HPDE6-E6E7 (cell line): ENCODE measurements at regions not wholly inside any gene's neighbourhood (a gene's known extent, or its start where the extent isn't known, plus 50 kb on each side); places are given as distances from the start of the nearest gene placed in this dataset.

Source experiments
- DNase-seq: peaks from one replicate; pipeline ENCODE4 v3.0.0; 2011; ENCODE audit warnings: missing footprints; ENCODE audit errors: extremely low spot score

DNA sequence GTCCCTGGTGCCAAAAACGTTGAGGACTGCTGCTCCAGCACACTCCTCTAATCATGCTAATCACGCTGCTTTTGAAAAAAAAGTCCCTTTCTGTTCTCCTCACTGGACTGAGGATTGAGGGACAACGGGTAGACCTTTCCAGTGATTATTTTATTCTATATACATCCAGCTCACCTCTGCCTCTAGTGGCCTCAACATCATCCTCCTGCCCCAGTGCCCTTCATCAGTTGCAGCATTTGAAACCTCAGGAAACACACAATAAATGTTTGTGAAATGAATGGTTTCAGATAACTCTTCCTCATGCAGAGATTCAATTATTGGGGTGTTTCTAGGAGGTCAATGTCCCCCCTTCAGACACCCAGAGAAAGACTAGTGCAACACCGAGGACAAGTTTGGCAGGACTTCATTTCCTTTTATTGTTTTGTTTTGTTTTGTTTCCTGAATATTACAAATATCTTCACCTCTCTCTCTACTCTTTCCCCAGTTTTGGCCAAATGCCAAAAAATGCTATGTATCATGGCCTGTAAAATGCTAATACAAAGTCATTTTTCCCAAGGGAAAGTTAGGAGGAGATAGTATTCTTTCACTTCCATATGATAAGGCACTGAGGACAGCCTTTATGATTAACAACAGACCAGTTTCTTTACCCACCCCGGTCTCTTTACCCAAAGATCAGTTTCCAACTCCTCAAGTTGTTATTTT is 460.1 kb upstream of the SLIT2 start:
- no peak for DNase-seq

DNA sequence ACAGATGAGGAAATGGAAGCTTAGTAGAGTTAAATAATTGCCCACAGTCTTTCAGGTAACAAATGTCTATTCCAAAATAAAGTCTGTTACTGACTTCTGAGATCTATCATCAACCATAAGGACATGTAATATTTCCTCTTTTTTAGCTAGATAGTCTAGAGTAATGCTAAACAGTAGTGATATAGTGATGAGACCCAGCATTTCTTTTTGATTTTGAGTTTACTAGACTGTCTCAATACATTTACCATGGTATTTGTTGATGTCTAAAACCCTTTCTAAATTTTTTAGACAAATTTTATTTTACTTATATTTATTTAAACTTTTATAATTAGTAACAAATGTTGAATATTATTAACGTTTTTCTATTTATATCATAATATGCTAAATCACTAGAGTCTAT is 465.1 kb upstream of the SLIT2 start:
- no peak for DNase-seq

- DNase-seq = no peak
Observed at GRCh38 chr4:19783667-19784223, 468.0 kb upstream of the SLIT2 start.

DNA sequence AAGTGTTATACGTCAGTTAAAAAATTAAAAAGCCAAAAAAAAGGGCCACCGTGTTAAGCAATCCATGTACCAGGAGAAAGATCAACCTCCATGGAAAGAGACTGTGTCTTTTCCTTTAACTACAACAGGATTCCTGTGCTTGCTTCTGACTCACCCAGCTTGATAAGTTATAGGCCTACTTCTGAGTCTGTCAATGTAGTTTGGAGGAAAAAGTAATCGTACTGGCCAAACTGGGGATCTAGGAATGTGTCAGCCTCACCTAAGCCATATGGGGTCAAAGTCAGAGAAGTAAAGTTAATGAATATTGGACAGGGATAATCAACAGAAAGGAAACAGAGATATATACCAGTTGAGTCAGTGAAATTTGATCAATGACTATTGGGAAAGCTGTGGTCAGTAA is 470.8 kb upstream of the SLIT2 start:
- no peak for DNase-seq

DNA sequence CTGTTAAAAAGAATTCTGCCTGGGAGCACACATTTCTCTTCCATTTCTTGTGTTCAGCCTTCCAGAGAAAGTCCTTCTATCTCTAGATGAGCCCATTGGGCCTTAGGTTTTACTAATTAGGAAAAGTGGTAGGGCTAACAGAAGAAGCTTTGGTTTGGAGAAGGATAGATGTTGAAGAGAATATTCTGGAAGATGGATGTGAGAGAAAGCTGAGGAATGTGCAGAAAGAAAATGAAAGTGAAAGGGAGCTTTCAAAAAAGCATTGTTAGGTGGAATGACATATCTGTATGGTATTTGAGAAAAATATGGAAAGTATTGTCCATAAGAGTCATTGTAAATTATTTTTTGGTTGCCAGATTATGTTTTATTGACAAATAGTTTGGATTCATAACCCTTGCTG is 474.8 kb upstream of the SLIT2 start:
- no peak for DNase-seq

- peak; percentile 95 for DNase-seq
Observed at GRCh38 chr4:19776021-19776459, 475.7 kb upstream of the SLIT2 start.

DNA sequence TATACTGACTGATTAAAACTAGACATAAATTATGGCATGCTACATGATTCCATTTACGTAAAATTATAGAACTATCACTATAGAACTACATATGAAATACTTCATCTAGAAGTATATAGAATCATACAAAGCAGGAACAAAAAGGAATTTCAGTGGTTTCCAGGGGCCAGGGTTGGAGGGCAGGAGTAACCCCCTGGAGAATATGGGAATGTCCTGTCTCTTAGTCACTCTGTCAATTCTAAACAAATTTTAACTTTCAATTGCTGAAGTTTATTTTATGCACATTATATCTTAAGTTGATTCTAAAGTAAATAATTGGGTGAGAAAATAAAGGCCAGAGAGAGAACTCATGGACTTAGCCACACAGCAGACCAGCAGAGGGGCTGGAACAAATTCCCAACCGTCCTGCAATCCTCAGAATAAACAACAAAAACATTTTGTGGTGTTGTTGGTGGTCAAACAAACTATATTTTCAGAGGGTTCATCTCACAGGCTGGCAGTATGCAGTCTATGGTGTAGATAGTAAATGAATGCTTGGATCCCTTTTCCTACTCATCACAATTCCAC is 476.9 kb upstream of the SLIT2 start:
- no peak for DNase-seq

GRCh38 chr4:19772581-19772980 is 479.1 kb upstream of the SLIT2 start:
- no peak for DNase-seq

DNA sequence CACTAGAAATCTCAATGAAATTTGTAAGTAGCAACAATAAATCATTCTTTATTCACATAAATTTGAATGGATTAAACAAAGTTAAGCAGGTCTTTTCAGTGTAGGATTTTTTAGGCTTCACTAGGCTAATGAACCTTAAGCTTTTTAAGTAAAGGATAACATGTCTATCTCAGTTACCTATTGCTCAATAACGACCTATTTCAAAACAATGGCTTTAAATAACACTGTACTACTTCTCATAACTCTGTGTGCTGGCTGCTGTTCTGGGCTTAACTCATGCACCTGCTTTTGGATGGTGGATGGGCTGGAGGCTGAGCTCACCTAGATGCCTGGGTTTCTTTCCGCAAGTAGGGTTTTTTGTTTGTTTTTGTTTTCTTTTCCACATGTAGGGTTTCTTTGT is 495.0 kb upstream of the SLIT2 start:
- no peak for DNase-seq

DNA sequence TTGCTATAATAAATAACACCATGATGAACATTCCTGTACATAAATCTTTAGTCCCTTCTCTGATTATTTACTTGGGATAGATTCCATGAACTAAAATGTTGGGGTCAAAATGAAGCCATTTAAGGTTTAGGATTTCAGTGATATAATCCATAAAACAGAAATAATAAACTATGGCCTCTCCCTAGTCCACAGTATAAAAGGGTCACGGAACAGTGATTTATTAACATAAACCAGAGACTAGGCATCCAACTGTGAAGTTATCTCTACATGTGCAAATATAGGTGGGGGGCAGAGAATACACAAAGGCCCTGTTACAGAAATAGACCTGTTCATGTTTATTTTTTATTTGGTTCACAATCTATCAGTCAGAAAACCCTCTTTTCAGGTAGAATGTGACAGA is 499.1 kb upstream of the SLIT2 start:
- DNase-seq = no peak

DNA sequence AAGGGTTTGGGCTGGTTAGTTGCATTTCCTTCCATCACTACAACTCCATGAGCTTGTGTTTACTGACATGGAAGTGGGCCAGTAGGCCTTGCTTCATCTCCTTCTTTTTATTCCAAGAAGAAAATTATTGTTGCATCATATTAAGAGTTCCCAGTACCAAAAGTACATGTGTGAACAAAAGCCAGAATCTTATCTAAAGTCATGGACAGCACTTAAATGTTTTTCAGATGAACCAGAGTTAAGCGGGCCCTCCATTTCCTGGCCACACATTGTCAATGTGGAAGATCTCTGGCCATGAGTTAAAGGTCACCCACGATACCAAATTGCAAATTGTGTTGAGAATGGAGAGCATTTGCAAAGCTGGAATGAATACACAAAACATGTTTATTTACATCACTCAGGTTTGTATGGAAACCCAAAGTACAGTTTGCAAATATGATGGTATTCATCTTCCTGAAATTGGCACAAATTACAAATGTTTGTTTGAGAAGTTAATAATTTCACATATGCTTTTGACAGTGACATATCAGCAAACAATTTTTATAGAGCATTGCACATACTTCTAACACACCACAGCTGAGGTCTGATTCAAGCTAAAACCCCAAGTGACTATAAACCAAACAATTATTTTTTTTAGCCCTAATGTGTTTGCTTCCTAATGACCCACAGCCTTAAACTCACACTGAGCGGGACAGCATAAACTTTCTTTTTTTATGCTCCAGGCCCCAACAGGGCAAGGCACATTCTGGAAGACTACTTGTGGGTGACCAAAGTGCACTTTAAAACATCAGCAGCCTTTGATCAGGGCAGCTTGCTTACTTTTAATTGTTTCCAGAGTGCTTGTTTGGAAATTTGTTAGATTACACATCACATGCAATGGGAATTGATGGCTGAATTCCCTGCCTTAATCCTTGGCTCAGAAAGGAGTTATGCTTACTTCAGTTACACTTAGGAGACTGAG is 502.9 kb upstream of the SLIT2 start:
- DNase-seq = no peak

DNA sequence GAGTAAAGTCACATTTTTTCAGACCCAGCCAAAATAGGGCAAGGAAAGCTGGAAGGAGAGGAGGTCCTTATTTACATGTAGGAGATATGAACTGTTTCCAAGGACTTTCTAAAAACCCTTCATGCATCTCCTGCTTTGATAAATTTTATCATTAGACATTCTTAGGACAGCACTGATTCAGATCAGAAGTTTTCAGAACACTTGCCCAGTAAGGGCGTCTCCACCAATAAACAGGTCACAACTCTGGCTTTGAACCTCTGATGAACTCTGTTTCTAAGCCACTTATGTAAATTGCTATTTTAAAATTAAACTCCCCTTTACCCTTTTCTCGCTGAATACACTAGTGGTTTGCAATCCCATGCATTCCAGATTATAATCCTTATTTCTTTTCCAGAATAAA is 505.3 kb upstream of the SLIT2 start:
- no peak for DNase-seq

DNA sequence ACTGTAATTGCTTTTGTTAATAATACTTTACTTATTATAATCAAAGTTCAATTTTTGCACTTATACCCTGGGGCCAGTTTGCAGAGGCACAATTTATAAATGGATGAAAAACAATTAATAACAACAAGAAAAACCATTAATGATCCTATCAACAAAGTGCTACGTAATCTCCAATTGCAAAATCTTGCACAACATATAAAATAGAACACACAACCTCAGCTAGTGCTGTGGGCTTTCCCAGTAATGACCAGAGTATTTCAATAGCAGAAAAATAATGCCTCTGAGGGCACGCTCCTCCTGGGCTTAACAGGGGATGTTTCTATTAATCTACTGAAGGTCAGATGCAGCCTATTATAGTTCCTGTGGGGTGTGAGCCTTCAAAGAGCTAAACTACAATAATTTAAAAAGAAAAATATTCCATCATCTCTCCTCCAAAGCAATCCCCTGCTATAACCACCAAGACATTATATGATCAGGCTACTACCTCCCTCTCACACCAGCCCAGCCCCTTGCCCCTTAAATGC is 508.5 kb upstream of the SLIT2 start:
- DNase-seq = no peak

- peak; percentile 65 for DNase-seq
Observed at GRCh38 chr4:19739101-19739651, 512.5 kb upstream of the SLIT2 start.

DNA sequence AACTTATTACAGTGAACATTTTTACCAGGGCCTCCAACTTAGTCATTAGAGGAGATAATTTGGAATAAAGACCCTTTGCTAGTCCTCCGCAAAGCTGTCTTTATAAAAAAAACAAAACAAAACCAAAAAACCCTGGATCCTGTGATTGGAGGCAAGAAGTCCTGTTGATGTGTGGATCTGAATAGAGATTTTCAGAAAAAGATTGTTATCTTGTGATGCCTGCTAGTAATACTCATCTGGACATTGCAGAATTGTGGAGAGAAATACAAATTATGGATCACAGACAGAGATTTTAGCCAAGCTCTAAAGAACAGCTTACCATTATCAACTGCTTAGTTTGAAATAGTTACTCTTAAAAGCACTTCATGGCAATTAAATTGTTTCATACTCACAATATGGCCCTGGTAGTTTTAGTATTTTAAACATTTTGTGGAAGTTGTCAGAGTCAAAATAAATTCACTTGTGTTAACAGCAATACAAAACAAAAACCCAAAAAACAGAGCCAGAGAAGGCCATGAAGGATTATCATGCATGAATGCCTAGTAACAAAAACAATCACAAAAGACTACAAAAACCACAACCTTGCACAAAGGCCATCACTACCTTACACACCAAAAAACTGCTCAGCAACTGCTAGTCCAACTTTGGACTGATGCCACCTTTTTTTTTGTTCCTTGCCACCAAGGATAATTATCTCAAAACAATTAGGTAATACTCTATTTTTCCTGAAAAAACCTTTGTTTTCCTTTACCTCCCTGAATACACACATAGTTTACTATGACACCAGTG is 514.5 kb upstream of the SLIT2 start:
- no peak for DNase-seq

DNA sequence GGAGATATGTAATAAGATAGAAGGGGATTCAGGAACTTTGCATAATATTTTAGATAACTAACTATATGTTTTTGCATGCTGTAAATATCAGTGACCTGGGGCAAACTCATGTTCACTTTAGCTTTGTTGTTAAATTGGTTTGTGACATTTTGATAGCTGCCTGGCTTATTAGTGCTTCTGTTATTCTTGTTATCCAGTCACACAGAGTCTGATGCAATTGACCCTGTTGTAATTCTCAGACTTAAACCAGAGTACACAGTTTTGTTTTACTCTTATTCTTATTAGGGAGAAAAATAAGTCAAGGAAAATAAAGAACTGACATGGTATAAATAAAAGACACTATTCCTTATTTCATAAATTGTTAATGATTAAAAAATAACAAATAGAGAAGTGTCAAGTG is 516.7 kb upstream of the SLIT2 start:
- DNase-seq = no peak

GRCh38 chr4:19729886-19730651 is 521.6 kb upstream of the SLIT2 start:
- DNase-seq = no peak

GRCh38 chr4:19728773-19729172 is 522.9 kb upstream of the SLIT2 start:
- DNase-seq = no peak

DNA sequence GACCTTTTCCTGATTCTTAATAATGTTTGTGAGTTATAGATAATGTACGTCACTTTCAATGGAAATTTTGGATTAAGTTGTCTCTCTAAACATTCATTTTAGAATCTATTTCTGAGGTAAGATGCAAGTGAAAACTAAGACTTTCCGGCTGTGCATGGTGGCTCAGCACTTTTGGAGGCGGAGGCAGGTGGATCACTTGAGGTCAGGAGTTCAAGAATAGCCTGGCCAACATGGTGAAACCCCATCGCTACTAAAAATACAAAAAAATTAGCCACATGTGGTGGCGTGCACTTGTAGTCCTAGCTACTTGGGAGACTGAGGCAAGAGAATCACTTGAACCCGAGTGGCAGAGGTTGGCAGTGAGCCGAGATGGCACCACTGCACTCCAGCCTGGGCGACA is 524.6 kb upstream of the SLIT2 start:
- DNase-seq = no peak

GRCh38 chr4:19725130-19725529 is 526.6 kb upstream of the SLIT2 start:
- no peak for DNase-seq
